PC-9 (cell line): ENCODE measurements at regions not wholly inside any gene's neighbourhood (a gene's known extent, or its start where the extent isn't known, plus 50 kb on each side); places are given as distances from the start of the nearest gene placed in this dataset.
"Not testable (repeated sequence)": the region's sequence is repeated elsewhere in the genome, so short reads cannot be mapped to it uniquely, and the experiment has no call there.

Experiments used
- BruUV-seq: library from RNA; stranded (reverse); fragments of 400-500 nt; replicated peaks from 2 replicates; lab custom pipeline; 2021; lab: Mats Ljungman, UMichigan
- CTCF ChIA-PET: fragments of 300-600 bp; sonication (Branson Sonifier 250); formaldehyde crosslinking; loops from one replicate; lab custom pipeline; 2022; ENCODE audit warnings: antibody characterized with exemption; lab: Charles Lee
- POLR2A ChIA-PET: fragments of 300-600 bp; sonication (Branson Sonifier 250); formaldehyde crosslinking; loops from one replicate; lab custom pipeline; 2022; ENCODE audit warnings: antibody characterized with exemption; ENCODE audit not compliant: unreplicated experiment; lab: Charles Lee
- DNase-seq, 2 experiments: peaks; one replicate each; pipeline versions ENCODE4 v3.0.0 to v3.0.0-alpha.2; 2015 to 2022; ENCODE audit warnings: mixed read lengths in 1 of 2
- H2AFZ ChIP-seq: fragments of 200-600 bp; sonication (generic); 2 replicates; pipeline ENCODE4 v1.8.1; 2017; ENCODE audit warnings: antibody characterized with exemption
- H3F3A ChIP-seq: fragments of 200-600 bp; sonication (generic); 2 replicates; pipeline ENCODE4 v1.8.1; 2017; ENCODE audit warnings: antibody characterized with exemption, mild to moderate bottlenecking, low read depth; ENCODE audit not compliant: insufficient read depth
- H3K27ac ChIP-seq: fragments of 200-600 bp; sonication (generic); 2 replicates; pipeline ENCODE4 v1.6.1; 2016; ENCODE audit warnings: mixed run types
- H3K27me3 ChIP-seq: fragments of 200-600 bp; sonication (generic); 2 replicates; pipeline ENCODE4 v1.6.1; 2016; ENCODE audit warnings: low read depth, mixed run types; ENCODE audit not compliant: insufficient read depth
- H3K36me3 ChIP-seq: fragments of 200-600 bp; sonication (generic); 2 replicates; pipeline ENCODE4 v1.6.1; 2016; ENCODE audit warnings: low read depth, mixed run types
- H3K4me1 ChIP-seq: fragments of 200-600 bp; sonication (generic); replicated peaks from 2 replicates; pipeline ENCODE4 v1.6.1; 2016; ENCODE audit warnings: mixed run types; ENCODE audit not compliant: insufficient read depth
- H3K4me2 ChIP-seq: fragments of 200-600 bp; sonication (generic); 2 replicates; pipeline ENCODE4 v1.6.1; 2017; ENCODE audit warnings: mixed run types
- H3K4me3 ChIP-seq: fragments of 200-600 bp; sonication (generic); 2 replicates; pipeline ENCODE4 v1.6.1; 2016; ENCODE audit warnings: mixed run types
- H3K79me2 ChIP-seq: fragments of 200-600 bp; sonication (generic); 2 replicates; pipeline ENCODE4 v1.6.1; 2017; ENCODE audit warnings: low read depth, mixed run types
- H3K9me2 ChIP-seq: fragments of 200-600 bp; sonication (generic); 2 replicates; pipeline ENCODE4 v1.8.1; 2017; ENCODE audit warnings: mild to moderate bottlenecking; ENCODE audit not compliant: insufficient read depth
- H3K9me3 ChIP-seq: fragments of 200-600 bp; sonication (generic); 2 replicates; pipeline ENCODE4 v1.8.1; 2016; ENCODE audit warnings: low read depth; ENCODE audit not compliant: insufficient read depth
- H4K20me1 ChIP-seq: fragments of 200-600 bp; sonication (generic); 2 replicates; pipeline ENCODE4 v1.8.1; 2017; ENCODE audit not compliant: insufficient read depth
- EZH2 ChIP-seq: fragments of 200-600 bp; sonication (generic); IDR thresholded peaks from 2 replicates; pipeline ENCODE4 v1.8.0; 2017; ENCODE audit warnings: antibody characterized with exemption, low read depth
- intact Hi-C: fragments of 100-400 bp; cut with micrococcal nuclease; formaldehyde crosslinking; loops from one replicate; pipeline ENCODE4 v1.10.0; 2022; ENCODE audit not compliant: unreplicated experiment
- TF ChIP-seq, protein P1 (sequence below): fragments of 200-600 bp; sonication (generic); conservative IDR thresholded peaks from 2 replicates; pipeline ENCODE4 v1.6.1; 2017; ENCODE audit warnings: mixed run types, antibody characterized with exemption, mild to moderate bottlenecking, moderate library complexity

DNA sequence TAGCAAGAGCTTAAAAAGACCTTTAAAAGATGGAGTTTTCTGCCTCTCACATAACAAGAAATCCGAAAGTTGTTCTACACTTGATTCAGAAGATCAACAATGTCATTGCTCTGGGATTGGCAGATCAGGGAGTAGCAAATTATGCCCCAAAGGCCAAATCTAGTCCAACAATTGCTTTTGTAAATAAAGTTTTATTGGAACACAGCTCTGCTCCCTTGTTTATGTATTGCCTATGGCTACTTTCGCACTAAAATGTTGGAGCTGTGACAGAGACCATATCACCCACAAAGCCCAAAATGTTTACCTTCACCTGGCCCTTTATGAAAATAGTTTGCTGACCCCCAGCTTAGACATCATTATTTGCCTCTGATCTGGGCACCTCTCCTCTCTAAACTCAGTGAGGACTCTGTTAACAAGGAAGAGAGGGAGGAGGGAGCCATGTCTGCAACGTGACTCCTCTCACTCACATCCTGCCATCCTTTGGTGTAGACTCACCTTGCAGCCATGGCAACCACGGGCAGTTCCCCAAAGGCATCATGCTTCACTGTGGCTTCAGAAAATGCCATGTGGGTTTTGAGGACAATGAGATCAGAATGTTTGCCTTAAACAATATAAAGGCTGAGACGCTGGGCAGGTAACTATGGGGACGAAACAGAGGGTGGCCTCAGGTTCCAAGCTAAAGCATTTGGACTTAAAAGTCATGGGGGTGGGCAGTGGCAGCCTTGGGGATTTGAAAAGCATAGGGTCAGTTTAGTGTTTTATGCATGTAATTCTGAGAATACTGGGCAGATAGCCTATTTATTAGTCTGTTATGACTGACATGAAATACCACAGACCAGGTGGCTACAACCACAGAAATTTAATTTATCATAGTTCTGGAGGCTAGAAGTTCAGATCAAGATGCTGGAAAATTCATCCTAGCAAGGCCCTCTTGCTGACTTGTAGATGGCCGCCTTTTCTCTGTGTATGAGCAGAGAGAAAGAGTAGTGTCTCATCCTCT is 149.7 kb upstream of the TNFAIP3 start:
- H3K27ac ChIP-seq, result no peak overlapping the region
- no peaks in the 10 kb centered on the region for H3K9me2 ChIP-seq
- H2AFZ ChIP-seq, result no peak overlapping the region
- H3F3A ChIP-seq, result no peaks in the 10 kb centered on the region
- POLR2A ChIA-PET, result interaction anchor here (0.6 kb wide), 1 partner anchor 222 kb away, joined by 3 read pairs; no protein-coding TSS in a partner anchor
- H3K4me3 ChIP-seq, result no peak overlapping the region
- TF ChIP-seq, protein P1, sequence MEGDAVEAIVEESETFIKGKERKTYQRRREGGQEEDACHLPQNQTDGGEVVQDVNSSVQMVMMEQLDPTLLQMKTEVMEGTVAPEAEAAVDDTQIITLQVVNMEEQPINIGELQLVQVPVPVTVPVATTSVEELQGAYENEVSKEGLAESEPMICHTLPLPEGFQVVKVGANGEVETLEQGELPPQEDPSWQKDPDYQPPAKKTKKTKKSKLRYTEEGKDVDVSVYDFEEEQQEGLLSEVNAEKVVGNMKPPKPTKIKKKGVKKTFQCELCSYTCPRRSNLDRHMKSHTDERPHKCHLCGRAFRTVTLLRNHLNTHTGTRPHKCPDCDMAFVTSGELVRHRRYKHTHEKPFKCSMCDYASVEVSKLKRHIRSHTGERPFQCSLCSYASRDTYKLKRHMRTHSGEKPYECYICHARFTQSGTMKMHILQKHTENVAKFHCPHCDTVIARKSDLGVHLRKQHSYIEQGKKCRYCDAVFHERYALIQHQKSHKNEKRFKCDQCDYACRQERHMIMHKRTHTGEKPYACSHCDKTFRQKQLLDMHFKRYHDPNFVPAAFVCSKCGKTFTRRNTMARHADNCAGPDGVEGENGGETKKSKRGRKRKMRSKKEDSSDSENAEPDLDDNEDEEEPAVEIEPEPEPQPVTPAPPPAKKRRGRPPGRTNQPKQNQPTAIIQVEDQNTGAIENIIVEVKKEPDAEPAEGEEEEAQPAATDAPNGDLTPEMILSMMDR, result no peak
- no peak for TF ChIP-seq EZH2
- H3K36me3 ChIP-seq, result no peaks in the 10 kb centered on the region
- H3K9me3 ChIP-seq, result no peaks in the 10 kb centered on the region; the same call in 1 of the 2 replicates
- no peaks in the 10 kb centered on the region for H3K4me1 ChIP-seq
- CTCF ChIA-PET, result interaction anchor here (0.5 kb wide), 1 partner anchor 107 kb away, joined by 6 read pairs; no protein-coding TSS in a partner anchor
- no peaks in the 10 kb centered on the region for H3K27me3 ChIP-seq
- no TSS peak for BruUV-seq
- DNase-seq, result peak; percentile 69 to 81
- no peak overlapping the region for H3K4me2 ChIP-seq
- H3K79me2 ChIP-seq, result no peaks in the 10 kb centered on the region
- H4K20me1 ChIP-seq, result no peaks in the 10 kb centered on the region
- intact Hi-C loops, result no loop called here

DNA sequence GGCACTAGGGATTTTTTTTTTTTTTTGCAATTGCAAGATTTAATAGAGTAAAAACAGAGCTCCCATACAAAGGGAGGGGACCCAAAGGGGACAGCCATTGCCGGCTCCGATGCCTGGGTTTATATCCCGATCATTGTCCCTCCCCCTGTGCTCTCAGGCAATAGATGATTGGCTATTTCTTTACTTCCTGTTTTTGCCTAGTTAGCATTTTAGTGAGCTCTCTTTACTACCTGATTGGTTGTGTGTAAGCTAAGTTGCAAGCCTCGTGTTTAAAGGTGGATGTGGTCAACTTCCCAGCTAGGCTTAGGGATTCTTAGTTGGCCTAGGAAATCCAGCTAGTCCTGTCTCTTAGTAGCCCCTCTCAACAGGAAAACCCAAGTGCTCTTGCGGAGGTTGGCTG is 148.2 kb upstream of the TNFAIP3 start:
- intact Hi-C loops, H3K27ac ChIP-seq, H2AFZ ChIP-seq, H3K9me2 ChIP-seq, CTCF ChIA-PET, H3K4me3 ChIP-seq, H3K36me3 ChIP-seq, H3K4me2 ChIP-seq, H3K79me2 ChIP-seq, H3K9me3 ChIP-seq, H3K4me1 ChIP-seq, H4K20me1 ChIP-seq, BruUV-seq, DNase-seq, H3K27me3 ChIP-seq, POLR2A ChIA-PET, H3F3A ChIP-seq: not testable (repeated sequence)

DNA sequence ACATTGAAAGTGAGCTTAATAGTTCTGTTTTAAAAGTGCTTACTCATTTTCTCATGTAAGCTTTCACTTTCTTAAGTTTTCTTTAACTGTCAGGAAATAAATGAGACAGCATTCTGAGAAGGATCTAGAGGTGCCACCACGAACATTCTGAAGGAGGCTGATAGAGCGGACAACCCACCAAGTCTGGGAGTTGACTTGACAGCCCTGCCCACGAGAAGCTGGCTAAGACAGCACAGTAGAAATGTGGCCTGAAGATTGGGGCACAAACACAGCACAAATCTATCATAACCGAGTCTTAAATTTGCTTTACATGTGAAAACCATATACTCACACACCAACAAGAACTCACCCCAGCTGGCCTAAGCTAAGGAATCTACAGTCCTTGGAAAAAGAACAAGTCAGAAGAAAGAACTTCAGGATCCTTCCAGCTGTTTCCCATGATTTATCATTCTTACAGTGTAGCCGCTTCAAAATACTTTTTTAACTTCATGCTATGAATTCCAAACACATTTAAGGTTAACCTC is 144.2 kb upstream of the TNFAIP3 start:
- H3K27me3 ChIP-seq, result no peaks in the 10 kb centered on the region
- CTCF ChIA-PET, result no interaction called here
- no peaks in the 10 kb centered on the region; the same call in 1 of the 2 replicates for H3K9me3 ChIP-seq
- no peak overlapping the region for H2AFZ ChIP-seq
- peaks cover 20% of the 10 kb centered on the region for H3K4me1 ChIP-seq
- no peak overlapping the region for H3K27ac ChIP-seq
- intact Hi-C loops, result no loop called here
- H3K4me2 ChIP-seq, result no peak overlapping the region
- no peaks in the 10 kb centered on the region for H3K9me2 ChIP-seq
- H4K20me1 ChIP-seq, result no peaks in the 10 kb centered on the region
- H3K4me3 ChIP-seq, result no peak overlapping the region
- H3F3A ChIP-seq, result peaks cover 9% of the 10 kb centered on the region; the same call in 1 of the 2 replicates
- POLR2A ChIA-PET, result interaction anchor here (0.6 kb wide), 1 partner anchor 13 kb away, joined by 3 read pairs; no protein-coding TSS in a partner anchor
- no TSS peak for BruUV-seq
- H3K79me2 ChIP-seq, result no peaks in the 10 kb centered on the region
- no peak for DNase-seq
- TF ChIP-seq, protein P1, result no peak
- TF ChIP-seq EZH2, result no peak
- no peaks in the 10 kb centered on the region for H3K36me3 ChIP-seq
